Hepatocyte (in vitro differentiated cells): ENCODE measurements at regions not wholly inside any gene's neighbourhood (a gene's known extent, or its start where the extent isn't known, plus 50 kb on each side); places are given as distances from the start of the nearest gene placed in this dataset.

Source experiments
- EZH2 ChIP-seq: fragments of 200-600 bp; sonication (generic); IDR thresholded peaks from 2 replicates; pipeline ENCODE4 v1.6.1; 2016; ENCODE audit warnings: antibody characterized with exemption, mild to moderate bottlenecking, borderline replicate concordance
- EZH2phosphoT487 ChIP-seq: fragments of 200-600 bp; sonication (generic); IDR thresholded peaks from one replicate; pipeline ENCODE4 v1.6.1; 2018; ENCODE audit warnings: antibody characterized with exemption, mild to moderate bottlenecking, low read depth, moderate library complexity; ENCODE audit not compliant: unreplicated experiment, severe bottlenecking
- TF ChIP-seq, protein P1 (sequence below): fragments of 200-600 bp; sonication (generic); IDR thresholded peaks from 2 replicates; pipeline ENCODE4 v1.5.1; 2016; ENCODE audit warnings: antibody characterized with exemption, mild to moderate bottlenecking; ENCODE audit not compliant: poor library complexity

DNA sequence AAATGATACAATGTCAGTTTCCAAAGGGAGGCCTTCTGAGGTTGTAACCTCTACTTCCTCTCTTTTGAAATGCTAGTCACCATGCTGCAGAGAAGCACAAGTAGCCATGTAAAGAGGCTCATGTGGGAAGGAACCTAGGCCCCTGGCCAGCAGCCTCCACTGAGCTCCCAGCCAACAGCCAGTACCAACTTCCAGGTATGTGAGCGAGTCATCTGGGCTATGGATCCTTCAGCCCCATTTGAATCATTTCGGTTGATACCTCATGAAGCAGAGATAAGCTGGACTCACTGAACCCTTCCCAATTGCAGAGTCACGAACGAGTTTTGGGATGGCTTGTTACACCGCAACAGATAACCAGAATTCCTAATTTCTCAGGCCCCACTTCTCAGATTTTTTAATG is 187.0 kb upstream of the LDB2 start:
- TF ChIP-seq, protein P1, sequence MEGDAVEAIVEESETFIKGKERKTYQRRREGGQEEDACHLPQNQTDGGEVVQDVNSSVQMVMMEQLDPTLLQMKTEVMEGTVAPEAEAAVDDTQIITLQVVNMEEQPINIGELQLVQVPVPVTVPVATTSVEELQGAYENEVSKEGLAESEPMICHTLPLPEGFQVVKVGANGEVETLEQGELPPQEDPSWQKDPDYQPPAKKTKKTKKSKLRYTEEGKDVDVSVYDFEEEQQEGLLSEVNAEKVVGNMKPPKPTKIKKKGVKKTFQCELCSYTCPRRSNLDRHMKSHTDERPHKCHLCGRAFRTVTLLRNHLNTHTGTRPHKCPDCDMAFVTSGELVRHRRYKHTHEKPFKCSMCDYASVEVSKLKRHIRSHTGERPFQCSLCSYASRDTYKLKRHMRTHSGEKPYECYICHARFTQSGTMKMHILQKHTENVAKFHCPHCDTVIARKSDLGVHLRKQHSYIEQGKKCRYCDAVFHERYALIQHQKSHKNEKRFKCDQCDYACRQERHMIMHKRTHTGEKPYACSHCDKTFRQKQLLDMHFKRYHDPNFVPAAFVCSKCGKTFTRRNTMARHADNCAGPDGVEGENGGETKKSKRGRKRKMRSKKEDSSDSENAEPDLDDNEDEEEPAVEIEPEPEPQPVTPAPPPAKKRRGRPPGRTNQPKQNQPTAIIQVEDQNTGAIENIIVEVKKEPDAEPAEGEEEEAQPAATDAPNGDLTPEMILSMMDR = no peak
- no peak for TF ChIP-seq EZH2
- TF ChIP-seq EZH2phosphoT487 = no peak
